ENCODE measurements at regions not wholly inside any gene's neighbourhood (a gene's known extent, or its start where the extent isn't known, plus 50 kb on each side); places are given as distances from the start of the nearest gene placed in this dataset.
"Not testable (repeated sequence)": the region's sequence is repeated elsewhere in the genome, so short reads cannot be mapped to it uniquely, and the experiment has no call there.

DNA sequence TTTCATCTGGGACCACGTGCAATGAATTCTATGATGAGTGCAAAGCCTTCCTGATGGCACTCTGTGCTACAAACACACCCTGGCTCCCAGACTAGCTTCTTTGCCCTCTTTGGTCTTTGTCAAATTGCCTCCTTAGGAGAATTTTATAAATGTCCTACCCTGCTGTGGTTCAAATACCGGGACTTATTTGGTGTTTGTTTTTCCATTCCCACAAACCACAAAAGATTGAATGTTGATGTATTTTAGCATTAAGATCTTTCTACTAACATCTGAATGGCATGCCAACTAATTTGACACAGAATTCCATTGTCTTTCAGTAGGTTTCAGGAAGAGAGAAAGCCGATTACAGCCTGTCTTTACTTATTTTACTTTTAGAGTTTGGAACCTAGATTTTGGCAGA is 424.2 kb upstream of the SLC35B3 start:
- no peak for TF ChIP-seq CTCF (conservative IDR thresholded peaks at IDR 0.05; ENCODE audit: control insufficient read depth, insufficient read depth, low read depth, low read length)
- H3K4me3 ChIP-seq (ENCODE audit: control insufficient read depth, low read depth, low read length) = no peak overlapping the region
- no peak for DNase-seq (ENCODE audit: low read depth)

DNA sequence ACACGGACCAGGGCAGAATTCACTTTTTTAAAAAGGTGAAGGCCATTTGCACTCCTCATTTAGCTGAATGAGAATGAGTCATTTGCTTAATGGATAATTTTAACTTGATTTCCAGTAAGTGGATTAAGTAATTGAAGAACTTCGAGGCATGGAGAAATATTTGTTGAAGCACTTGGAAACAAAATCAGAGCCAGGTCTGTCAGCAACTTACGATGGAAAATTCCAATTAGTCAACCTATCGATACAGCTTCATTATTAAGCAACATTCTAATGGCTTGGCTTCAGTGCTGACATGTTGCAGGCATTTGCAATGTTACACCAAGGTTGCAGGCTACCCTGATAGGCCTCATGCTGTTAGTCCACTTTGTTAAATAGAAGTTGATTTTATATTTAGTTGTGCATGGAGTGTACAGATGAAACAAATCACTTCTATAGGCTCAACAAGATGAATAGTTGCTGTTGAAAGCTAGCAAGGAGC is 423.5 kb upstream of the SLC35B3 start:
- TF ChIP-seq CTCF (conservative IDR thresholded peaks at IDR 0.05; ENCODE audit: control insufficient read depth, insufficient read depth, low read depth, low read length) = no peak

GRCh38 chr6:8857160-8857559 is 421.8 kb upstream of the SLC35B3 start:
- DNase-seq (ENCODE audit: low read depth) = no peak
- no peak overlapping the region for H3K4me3 ChIP-seq (ENCODE audit: control insufficient read depth, low read depth, low read length)
- no peak for TF ChIP-seq CTCF (conservative IDR thresholded peaks at IDR 0.05; ENCODE audit: control insufficient read depth, insufficient read depth, low read depth, low read length)

More for the DNA sequence above, 423.5 kb upstream of the SLC35B3 start:
- no peak overlapping the region for H3K4me3 ChIP-seq (ENCODE audit: control insufficient read depth, low read depth, low read length)
- DNase-seq (ENCODE audit: low read depth) = no peak

DNA sequence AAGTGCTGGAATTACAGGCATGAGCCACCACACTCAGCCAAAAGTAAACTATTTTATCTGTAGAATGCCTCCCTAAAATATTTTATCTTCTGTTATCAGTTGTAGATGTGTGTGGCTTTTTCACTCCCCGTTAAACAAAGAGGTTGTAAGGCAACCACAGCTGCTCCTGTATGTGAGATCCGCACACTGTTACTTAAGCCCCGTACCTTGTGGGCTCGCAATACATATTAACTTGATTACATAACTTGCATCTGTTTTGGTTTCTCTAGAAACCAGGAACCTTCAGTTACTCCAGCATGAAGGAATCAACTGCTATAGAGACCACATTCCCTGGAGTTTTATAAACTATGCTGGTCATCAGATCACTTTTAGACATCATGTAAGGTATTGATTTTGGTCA is 420.1 kb upstream of the SLC35B3 start:
- no peak for DNase-seq (ENCODE audit: low read depth)
- no peak overlapping the region for H3K4me3 ChIP-seq (ENCODE audit: control insufficient read depth, low read depth, low read length)
- TF ChIP-seq CTCF (conservative IDR thresholded peaks at IDR 0.05; ENCODE audit: control insufficient read depth, insufficient read depth, low read depth, low read length) = no peak

DNA sequence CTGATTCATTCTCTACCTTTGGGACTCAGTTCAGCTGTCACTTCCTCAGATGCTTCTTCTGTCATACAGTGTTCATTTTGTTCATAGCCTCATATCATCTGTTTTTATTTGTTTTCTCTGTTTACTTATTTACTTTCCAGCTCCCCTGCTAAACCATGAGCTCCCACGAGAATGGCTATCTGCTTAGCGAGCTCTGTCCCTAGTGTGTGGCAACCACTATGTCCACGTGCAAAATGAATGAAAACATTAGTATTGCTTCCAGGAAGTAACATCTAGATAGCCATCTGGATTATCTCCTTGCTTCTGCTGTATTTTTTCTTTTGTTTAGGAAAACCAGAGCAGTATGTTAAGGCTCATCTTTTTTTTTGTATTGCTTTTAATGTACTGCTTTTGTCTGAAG is 417.0 kb upstream of the SLC35B3 start:
- no peak for DNase-seq (ENCODE audit: low read depth)

GRCh38 chr6:8846680-8847079 is 411.3 kb upstream of the SLC35B3 start:
- DNase-seq (ENCODE audit: low read depth); H3K4me3 ChIP-seq (ENCODE audit: control insufficient read depth, low read depth, low read length): not testable (repeated sequence)

More for the DNA sequence above, 417.0 kb upstream of the SLC35B3 start:
- H3K4me3 ChIP-seq (ENCODE audit: control insufficient read depth, low read depth, low read length) = no peak overlapping the region
- TF ChIP-seq CTCF (conservative IDR thresholded peaks at IDR 0.05; ENCODE audit: control insufficient read depth, insufficient read depth, low read depth, low read length) = no peak

GRCh38 chr6:8845690-8846089 is 410.3 kb upstream of the SLC35B3 start:
- DNase-seq (ENCODE audit: low read depth) = no peak
- TF ChIP-seq CTCF (conservative IDR thresholded peaks at IDR 0.05; ENCODE audit: control insufficient read depth, insufficient read depth, low read depth, low read length) = no peak
- H3K4me3 ChIP-seq (ENCODE audit: control insufficient read depth, low read depth, low read length) = no peak overlapping the region
